H9 (cell line): ENCODE measurements at regions not wholly inside any gene's neighbourhood (a gene's known extent, or its start where the extent isn't known, plus 50 kb on each side); places are given as distances from the start of the nearest gene placed in this dataset.
A peak's percentile ranks its signal among the peaks of the same experiment; 100 is the strongest.

ENCODE experiments used
- DNase-seq: peaks from one replicate; pipeline ENCODE4 v3.0.0-alpha.2; 2017
- H2AFZ ChIP-seq: one replicate; pipeline ENCODE4 v1.6.1; 2013; ENCODE audit warnings: mild to moderate bottlenecking, low read length, control low read depth, moderate library complexity
- H2AK5ac ChIP-seq: 2 replicates; pipeline ENCODE4 v1.6.1; 2013; ENCODE audit warnings: low read length, control low read depth, mixed read lengths; ENCODE audit not compliant: insufficient read length
- H2BK120ac ChIP-seq: one replicate; pipeline ENCODE4 v1.6.1; 2013; ENCODE audit warnings: low read depth, mild to moderate bottlenecking, low read length, control low read depth, inconsistent platforms; ENCODE audit not compliant: poor library complexity, severe bottlenecking
- H2BK12ac ChIP-seq: 2 replicates; pipeline ENCODE4 v1.6.1; 2013; ENCODE audit warnings: low read length, control low read depth, mixed read lengths, low read depth; ENCODE audit not compliant: insufficient read length
- H2BK15ac ChIP-seq: 2 replicates; pipeline ENCODE4 v1.6.1; 2013; ENCODE audit warnings: low read depth, low read length, control low read depth
- H2BK20ac ChIP-seq: one replicate; pipeline ENCODE4 v1.6.1; 2013; ENCODE audit warnings: low read depth, mild to moderate bottlenecking, low read length, control low read depth, inconsistent platforms; ENCODE audit not compliant: poor library complexity, severe bottlenecking
- H2BK5ac ChIP-seq: 2 replicates; pipeline ENCODE4 v1.6.1; 2013; ENCODE audit warnings: low read length, control low read depth, mixed read lengths; ENCODE audit not compliant: insufficient read length
- H3K14ac ChIP-seq: 2 replicates; pipeline ENCODE4 v1.6.1; 2013; ENCODE audit warnings: low read length, control low read depth; ENCODE audit not compliant: insufficient read depth
- H3K18ac ChIP-seq: 2 replicates; pipeline ENCODE4 v1.6.1; 2013; ENCODE audit warnings: low read depth, mild to moderate bottlenecking, mixed read lengths, low read length, control low read depth; ENCODE audit not compliant: insufficient read length
- H3K23ac ChIP-seq: 2 replicates; pipeline ENCODE4 v1.6.1; 2013; ENCODE audit warnings: low read length, control low read depth, mixed read lengths, low read depth; ENCODE audit not compliant: insufficient read length
- H3K23me2 ChIP-seq: 2 replicates; pipeline ENCODE4 v1.6.1; 2013; ENCODE audit warnings: low read depth, mild to moderate bottlenecking, mixed read lengths, low read length, control low read depth; ENCODE audit not compliant: insufficient read length, poor library complexity, severe bottlenecking
- H3K27ac ChIP-seq: 2 replicates; pipeline ENCODE4 v1.5.1; 2013; ENCODE audit warnings: low read length, control low read depth, mixed read lengths, low read depth; ENCODE audit not compliant: insufficient read length
- H3K27me3 ChIP-seq: 2 replicates; pipeline ENCODE4 v1.6.1; 2013; ENCODE audit warnings: low read length, control low read depth, inconsistent platforms; ENCODE audit not compliant: insufficient read depth
- H3K4ac ChIP-seq: 2 replicates; pipeline ENCODE4 v1.6.1; 2013; ENCODE audit warnings: low read depth, mild to moderate bottlenecking, control low read depth, inconsistent platforms, low read length, moderate library complexity
- H3K4me1 ChIP-seq: 2 replicates; pipeline ENCODE4 v1.6.1; 2013; ENCODE audit warnings: low read length, control low read depth, inconsistent platforms; ENCODE audit not compliant: insufficient read depth
- H3K4me2 ChIP-seq: 2 replicates; pipeline ENCODE4 v1.6.1; 2013; ENCODE audit warnings: low read length, control low read depth, mixed read lengths; ENCODE audit not compliant: insufficient read length, insufficient read depth
- H3K56ac ChIP-seq: 2 replicates; pipeline ENCODE4 v1.6.1; 2013; ENCODE audit warnings: low read depth, mild to moderate bottlenecking, mixed read lengths, low read length, control low read depth; ENCODE audit not compliant: insufficient read length
- H3K79me1 ChIP-seq: 2 replicates; pipeline ENCODE4 v1.6.1; 2013; ENCODE audit warnings: low read depth, mild to moderate bottlenecking, moderate library complexity, low read length, control low read depth, inconsistent platforms; ENCODE audit not compliant: insufficient read depth, poor library complexity, severe bottlenecking
- H3K79me2 ChIP-seq: 2 replicates; pipeline ENCODE4 v1.6.1; 2013; ENCODE audit warnings: low read length, control low read depth, inconsistent platforms; ENCODE audit not compliant: insufficient read depth
- H3K9ac ChIP-seq: 2 replicates; pipeline ENCODE4 v1.6.1; 2013; ENCODE audit warnings: low read length, control low read depth, mixed read lengths; ENCODE audit not compliant: insufficient read length; ENCODE audit errors: extremely low read depth
- H3K9me3 ChIP-seq: one replicate; pipeline ENCODE4 v1.6.1; 2013; ENCODE audit warnings: low read depth, low read length, inconsistent platforms; ENCODE audit not compliant: control insufficient read depth
- H3T11ph ChIP-seq: one replicate; pipeline ENCODE4 v1.6.1; 2013; ENCODE audit warnings: mild to moderate bottlenecking, low read length, control low read depth, inconsistent platforms
- H4K20me1 ChIP-seq: one replicate; pipeline ENCODE4 v1.6.1; 2013; ENCODE audit not compliant: control insufficient read depth, insufficient read length, insufficient read depth
- H4K5ac ChIP-seq: 2 replicates; pipeline ENCODE4 v1.6.1; 2013; ENCODE audit warnings: low read depth, mild to moderate bottlenecking, mixed read lengths, low read length, control low read depth; ENCODE audit not compliant: insufficient read length
- H4K8ac ChIP-seq: replicated peaks from 2 replicates; pipeline ENCODE4 v1.6.1; 2013; ENCODE audit warnings: low read length, control low read depth, mixed read lengths, low read depth; ENCODE audit not compliant: insufficient read length
- H4K91ac ChIP-seq: 2 replicates; pipeline ENCODE4 v1.6.1; 2013; ENCODE audit warnings: low read depth, mild to moderate bottlenecking, moderate library complexity, mixed read lengths, low read length, control low read depth; ENCODE audit not compliant: insufficient read length
- H3K27ac Mint-ChIP-seq, 3 experiments: 2 replicates in 2 of 3; 3 replicates in 1 of 3; pipeline ENCODE4 v1.8.0; 2020 to 2021; ENCODE audit warnings: mixed read lengths in 3 of 3, mild to moderate bottlenecking in 1 of 3, moderate library complexity in 1 of 3
- H3K27me3 Mint-ChIP-seq: 2 replicates; pipeline ENCODE4 v1.8.0; 2021; ENCODE audit warnings: low read depth, mild to moderate bottlenecking, moderate library complexity, mixed read lengths
- H3K36me3 Mint-ChIP-seq, 3 experiments: 2 replicates in 2 of 3; 3 replicates in 1 of 3; pipeline ENCODE4 v1.8.0; 2020 to 2021; ENCODE audit warnings: low read depth in 3 of 3, mixed read lengths in 3 of 3; ENCODE audit not compliant: insufficient read depth in 1 of 3
- H3K4me1 Mint-ChIP-seq, 2 experiments: 2 replicates each; pipeline ENCODE4 v1.8.0; 2020; ENCODE audit warnings: mixed read lengths in 2 of 2
- H3K4me3 Mint-ChIP-seq, 2 experiments: 2 replicates in 1 of 2; 3 replicates in 1 of 2; pipeline ENCODE4 v1.8.0; 2020 to 2021; ENCODE audit warnings: mild to moderate bottlenecking in 2 of 2, mixed read lengths in 2 of 2, moderate library complexity in 1 of 2
- H3K9me3 Mint-ChIP-seq, 2 experiments: 2 replicates in 1 of 2; 3 replicates in 1 of 2; pipeline ENCODE4 v1.8.0; 2020; ENCODE audit warnings: mild to moderate bottlenecking in 2 of 2, mixed read lengths in 2 of 2, moderate library complexity in 1 of 2
- WGBS: extraction: QIAGEN DNeasy Blood & Tissue Kit; methylation state at CpG from one replicate; pipeline ENCODE4 v1.1.7; 2013; ENCODE audit warnings: missing lambda C conversion rate, low lambda C conversion rate, mixed read lengths; ENCODE audit not compliant: insufficient read length; ENCODE audit errors: extremely low coverage; 5-methylcytosine and 5-hydroxymethylcytosine counted together
- TF ChIP-seq, protein P1 (sequence below): fragments of 200-600 bp; sonication (generic); conservative IDR thresholded peaks from 3 replicates; pipeline ENCODE4 v1.8.0; 2021; ENCODE audit warnings: antibody characterized with exemption, mild to moderate bottlenecking

DNA sequence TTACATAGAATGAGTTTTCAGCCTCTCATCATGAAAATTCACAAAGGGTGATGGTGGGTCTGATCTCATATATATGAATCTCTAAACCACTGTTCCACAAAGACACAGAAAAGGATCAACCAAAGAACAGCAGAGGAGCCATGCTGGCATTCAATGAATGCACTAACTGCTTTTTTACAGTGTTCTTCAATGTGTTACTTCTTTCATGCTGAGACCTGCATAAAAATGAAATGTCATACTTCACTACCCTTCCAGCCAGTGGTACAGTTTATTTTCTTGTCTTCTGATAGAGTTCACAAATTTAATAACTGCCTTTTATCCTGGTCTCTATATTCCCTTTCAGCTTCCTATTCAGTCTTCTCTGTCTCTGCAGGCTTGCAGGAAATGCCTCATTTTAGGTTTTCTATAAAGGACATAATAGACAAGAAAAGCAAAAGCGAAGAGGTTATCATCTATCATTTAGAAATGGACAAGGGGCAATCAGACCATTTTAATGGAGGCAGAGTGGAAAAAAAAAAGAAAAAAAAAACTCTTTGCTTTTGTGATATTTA lies 836.7 kb upstream of the FOXG1 start:
- H4K20me1 ChIP-seq: no peaks in the 10 kb centered on the region
- H3T11ph ChIP-seq: no peak overlapping the region
- H2BK20ac ChIP-seq: no peak overlapping the region
- H4K5ac ChIP-seq: no peak overlapping the region
- no peak overlapping the region for H3K27ac ChIP-seq
- no peaks in the 10 kb centered on the region for H3K9me3 ChIP-seq
- no peaks in the 10 kb centered on the region for H3K79me1 ChIP-seq
- H2BK120ac ChIP-seq: no peak overlapping the region
- no peak overlapping the region for H3K14ac ChIP-seq
- H3K79me2 ChIP-seq: no peaks in the 10 kb centered on the region
- H3K4me1 ChIP-seq: no peaks in the 10 kb centered on the region; the same call in 1 of the 2 replicates
- no peak overlapping the region for H4K91ac ChIP-seq
- H3K23me2 ChIP-seq: no peaks in the 10 kb centered on the region
- Mint-ChIP-seq H3K36me3 (no peaks in the 10 kb centered on the region; a peak in 1 of 7 replicates), H3K4me1 (peaks cover 11 to 13% of the 10 kb centered on the region in 2 experiments), H3K4me3 (no peak overlapping the region), H3K9me3 (no peaks in the 10 kb centered on the region), H3K27ac (0 out of 7 replicates have a peak overlapping the region, but pooled peaks of 1 of the 3 experiments have one; percentile 12), H3K27me3 (no peaks in the 10 kb centered on the region)
- no peak overlapping the region for H2AFZ ChIP-seq
- H3K4ac ChIP-seq: no peak overlapping the region
- DNase-seq: no peak
- no peak overlapping the region for H2BK5ac ChIP-seq
- no peak overlapping the region for H3K23ac ChIP-seq
- no peak overlapping the region for H3K9ac ChIP-seq
- TF ChIP-seq, protein P1, sequence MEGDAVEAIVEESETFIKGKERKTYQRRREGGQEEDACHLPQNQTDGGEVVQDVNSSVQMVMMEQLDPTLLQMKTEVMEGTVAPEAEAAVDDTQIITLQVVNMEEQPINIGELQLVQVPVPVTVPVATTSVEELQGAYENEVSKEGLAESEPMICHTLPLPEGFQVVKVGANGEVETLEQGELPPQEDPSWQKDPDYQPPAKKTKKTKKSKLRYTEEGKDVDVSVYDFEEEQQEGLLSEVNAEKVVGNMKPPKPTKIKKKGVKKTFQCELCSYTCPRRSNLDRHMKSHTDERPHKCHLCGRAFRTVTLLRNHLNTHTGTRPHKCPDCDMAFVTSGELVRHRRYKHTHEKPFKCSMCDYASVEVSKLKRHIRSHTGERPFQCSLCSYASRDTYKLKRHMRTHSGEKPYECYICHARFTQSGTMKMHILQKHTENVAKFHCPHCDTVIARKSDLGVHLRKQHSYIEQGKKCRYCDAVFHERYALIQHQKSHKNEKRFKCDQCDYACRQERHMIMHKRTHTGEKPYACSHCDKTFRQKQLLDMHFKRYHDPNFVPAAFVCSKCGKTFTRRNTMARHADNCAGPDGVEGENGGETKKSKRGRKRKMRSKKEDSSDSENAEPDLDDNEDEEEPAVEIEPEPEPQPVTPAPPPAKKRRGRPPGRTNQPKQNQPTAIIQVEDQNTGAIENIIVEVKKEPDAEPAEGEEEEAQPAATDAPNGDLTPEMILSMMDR: no peak
- no peak overlapping the region for H3K18ac ChIP-seq
- H3K56ac ChIP-seq: no peak overlapping the region
- no peak overlapping the region for H2BK15ac ChIP-seq
- H4K8ac ChIP-seq: no peak overlapping the region
- H2BK12ac ChIP-seq: no peak overlapping the region
- no CpG with 5 or more reads among the region's 1 CpG for WGBS
- no peaks in the 10 kb centered on the region for H3K27me3 ChIP-seq
- no peak overlapping the region for H2AK5ac ChIP-seq
- no peak overlapping the region for H3K4me2 ChIP-seq
